Calu3 (cell line): ENCODE measurements at regions not wholly inside any gene's neighbourhood (a gene's known extent, or its start where the extent isn't known, plus 50 kb on each side); places are given as distances from the start of the nearest gene placed in this dataset.

Experiments
- BruUV-seq: library from RNA; stranded (reverse); fragments of 400-500 nt; replicated peaks from 2 replicates; lab custom pipeline; 2021; lab: Mats Ljungman, UMichigan
- CTCF ChIA-PET: fragments of 300-600 bp; sonication (Branson Sonifier 250); formaldehyde crosslinking; loops from one replicate; lab custom pipeline; 2022; ENCODE audit warnings: antibody characterized with exemption; lab: Charles Lee
- DNase-seq: peaks from one replicate; pipeline ENCODE4 v3.0.0; 2022
- H3K27ac Mint-ChIP-seq: one replicate; pipeline ENCODE4 v1.8.0; 2022; ENCODE audit warnings: mixed read lengths; ENCODE audit not compliant: unreplicated experiment
- H3K27me3 Mint-ChIP-seq: one replicate; pipeline ENCODE4 v1.8.0; 2022; ENCODE audit warnings: mixed read lengths; ENCODE audit not compliant: unreplicated experiment
- H3K36me3 Mint-ChIP-seq: one replicate; pipeline ENCODE4 v1.8.0; 2022; ENCODE audit warnings: mild to moderate bottlenecking, moderate library complexity, mixed read lengths; ENCODE audit not compliant: insufficient read depth, unreplicated experiment
- H3K4me1 Mint-ChIP-seq: one replicate; pipeline ENCODE4 v1.8.0; 2022; ENCODE audit warnings: mild to moderate bottlenecking, low read depth, mixed read lengths; ENCODE audit not compliant: unreplicated experiment
- H3K4me3 Mint-ChIP-seq: one replicate; pipeline ENCODE4 v1.8.0; 2022; ENCODE audit warnings: mild to moderate bottlenecking, low read depth, moderate library complexity, mixed read lengths; ENCODE audit not compliant: unreplicated experiment
- H3K9me3 Mint-ChIP-seq: one replicate; pipeline ENCODE4 v1.8.0; 2022; ENCODE audit warnings: low read depth, mixed read lengths; ENCODE audit not compliant: unreplicated experiment
- intact Hi-C: fragments of 100-400 bp; cut with micrococcal nuclease; formaldehyde crosslinking; loops from one replicate; pipeline ENCODE4 v1.10.0; 2022; ENCODE audit not compliant: unreplicated experiment
- TF ChIP-seq, protein P1 (sequence below): fragments of 200-600 bp; IDR thresholded peaks from one replicate; pipeline ENCODE4 v1.8.0; 2022; ENCODE audit warnings: antibody characterized with exemption; ENCODE audit not compliant: unreplicated experiment

DNA sequence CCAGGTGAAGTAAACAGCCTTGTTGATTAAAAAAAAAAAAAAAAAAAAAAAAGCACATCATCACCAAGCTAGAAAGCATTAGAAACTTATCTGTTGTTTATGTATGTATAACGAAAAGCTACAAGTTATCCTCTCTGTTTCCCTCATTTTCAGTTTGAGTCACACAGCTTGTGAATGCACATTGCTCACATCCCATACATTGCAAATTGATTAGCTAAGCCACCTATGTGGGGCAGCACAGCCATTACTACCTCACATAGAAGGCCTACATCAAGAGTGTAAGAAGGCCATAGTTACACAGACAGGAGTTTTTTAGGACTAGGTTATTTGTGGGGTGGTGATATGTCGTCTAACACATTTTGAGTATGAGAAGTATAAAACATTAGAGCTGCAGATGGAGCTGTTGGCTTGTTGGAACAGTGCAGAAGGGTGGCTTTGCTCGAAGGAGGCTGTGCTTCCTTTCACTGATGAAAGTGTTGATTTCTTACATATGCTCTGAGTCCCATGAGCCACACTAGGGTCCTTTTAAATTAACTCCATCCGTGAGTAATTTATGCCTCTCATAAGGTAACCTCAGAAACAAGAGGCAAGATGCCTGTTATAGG, 431.6 kb downstream of the GABRG1 start:
- Mint-ChIP-seq H3K36me3 (no peaks in the 10 kb centered on the region), H3K27ac (no peak overlapping the region), H3K4me1 (no peaks in the 10 kb centered on the region), H3K27me3 (no peaks in the 10 kb centered on the region), H3K9me3 (peaks cover 4% of the 10 kb centered on the region), H3K4me3 (no peak overlapping the region)
- intact Hi-C loops = no loop called here
- TF ChIP-seq, protein P1, sequence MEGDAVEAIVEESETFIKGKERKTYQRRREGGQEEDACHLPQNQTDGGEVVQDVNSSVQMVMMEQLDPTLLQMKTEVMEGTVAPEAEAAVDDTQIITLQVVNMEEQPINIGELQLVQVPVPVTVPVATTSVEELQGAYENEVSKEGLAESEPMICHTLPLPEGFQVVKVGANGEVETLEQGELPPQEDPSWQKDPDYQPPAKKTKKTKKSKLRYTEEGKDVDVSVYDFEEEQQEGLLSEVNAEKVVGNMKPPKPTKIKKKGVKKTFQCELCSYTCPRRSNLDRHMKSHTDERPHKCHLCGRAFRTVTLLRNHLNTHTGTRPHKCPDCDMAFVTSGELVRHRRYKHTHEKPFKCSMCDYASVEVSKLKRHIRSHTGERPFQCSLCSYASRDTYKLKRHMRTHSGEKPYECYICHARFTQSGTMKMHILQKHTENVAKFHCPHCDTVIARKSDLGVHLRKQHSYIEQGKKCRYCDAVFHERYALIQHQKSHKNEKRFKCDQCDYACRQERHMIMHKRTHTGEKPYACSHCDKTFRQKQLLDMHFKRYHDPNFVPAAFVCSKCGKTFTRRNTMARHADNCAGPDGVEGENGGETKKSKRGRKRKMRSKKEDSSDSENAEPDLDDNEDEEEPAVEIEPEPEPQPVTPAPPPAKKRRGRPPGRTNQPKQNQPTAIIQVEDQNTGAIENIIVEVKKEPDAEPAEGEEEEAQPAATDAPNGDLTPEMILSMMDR = no peak
- CTCF ChIA-PET = no interaction called here
- no TSS peak for BruUV-seq
- DNase-seq = no peak

DNA sequence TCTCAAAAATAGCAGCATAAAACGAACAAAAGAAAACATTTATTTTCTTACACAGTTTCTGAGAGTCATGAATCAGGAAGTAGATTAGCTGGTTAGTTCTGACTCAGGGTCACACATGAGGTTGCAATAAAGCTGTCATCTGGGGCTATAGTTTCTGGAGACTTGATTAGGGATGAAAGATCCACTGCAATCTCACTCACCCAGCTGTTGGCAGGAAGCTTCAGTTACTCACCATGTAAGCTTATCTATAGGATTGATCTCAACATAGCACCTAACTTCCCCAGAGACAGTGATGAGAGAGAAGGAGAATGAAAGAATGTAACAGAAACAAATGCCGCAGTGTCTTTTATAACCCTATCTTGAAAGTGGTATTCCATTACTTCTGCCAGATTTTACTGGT, 435.5 kb downstream of the GABRG1 start:
- no peaks in the 10 kb centered on the region for H3K36me3 Mint-ChIP-seq
- H3K9me3 Mint-ChIP-seq = peaks cover 4% of the 10 kb centered on the region
- H3K4me3 Mint-ChIP-seq = no peak overlapping the region
- TF ChIP-seq, protein P1 = no peak
- DNase-seq = no peak
- no peak overlapping the region for H3K27ac Mint-ChIP-seq
- H3K4me1 Mint-ChIP-seq = no peaks in the 10 kb centered on the region
- CTCF ChIA-PET = no interaction called here
- BruUV-seq = no TSS peak
- H3K27me3 Mint-ChIP-seq = no peaks in the 10 kb centered on the region
- intact Hi-C loops = no loop called here

DNA sequence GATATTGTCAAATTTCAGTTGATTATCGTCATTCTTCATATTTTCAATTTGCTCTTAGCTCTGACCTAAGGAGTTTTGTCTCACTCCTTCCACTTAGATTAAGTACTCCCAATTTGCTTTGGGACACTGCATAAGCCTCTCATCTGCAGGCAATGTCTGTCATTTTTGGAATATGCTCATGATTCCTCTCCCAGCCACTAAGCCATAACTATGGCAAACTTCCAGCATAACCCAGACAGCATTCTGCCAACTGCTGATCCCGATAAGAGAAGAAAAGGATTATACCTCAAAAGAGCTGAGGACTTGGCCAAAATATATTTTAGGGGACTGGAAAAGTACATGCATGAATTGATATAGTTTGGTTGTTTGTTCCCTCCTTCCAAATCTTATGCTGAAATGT, 444.4 kb downstream of the GABRG1 start:
- H3K4me3 Mint-ChIP-seq = no peak overlapping the region
- TF ChIP-seq, protein P1 = no peak
- no peaks in the 10 kb centered on the region for H3K27me3 Mint-ChIP-seq
- no peaks in the 10 kb centered on the region for H3K36me3 Mint-ChIP-seq
- no TSS peak for BruUV-seq
- H3K27ac Mint-ChIP-seq = no peak overlapping the region
- no peaks in the 10 kb centered on the region for H3K4me1 Mint-ChIP-seq
- H3K9me3 Mint-ChIP-seq = peaks cover 7% of the 10 kb centered on the region
- DNase-seq = no peak
- intact Hi-C loops = no loop called here
- CTCF ChIA-PET = no interaction called here

DNA sequence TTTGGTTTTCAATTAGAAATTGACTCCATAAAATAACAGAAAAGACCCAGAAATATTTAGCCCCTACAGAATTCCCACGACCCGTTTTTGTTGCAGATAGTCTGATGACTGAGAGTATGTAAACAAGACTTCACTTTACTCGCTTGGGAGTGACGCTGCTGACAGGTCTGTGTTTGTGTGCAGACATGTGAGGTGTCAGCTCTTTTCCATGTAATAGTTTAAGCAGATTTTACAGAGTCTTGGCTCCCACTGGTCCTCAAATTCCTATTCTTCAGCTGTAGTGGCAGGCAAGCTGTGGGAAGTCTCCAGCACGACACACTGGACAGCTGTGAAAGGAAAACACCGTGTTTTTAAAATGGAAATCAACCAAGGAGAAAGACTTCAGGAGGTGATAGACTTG, 455.7 kb downstream of the GABRG1 start:
- intact Hi-C loops = no loop called here
- Mint-ChIP-seq H3K36me3 (no peaks in the 10 kb centered on the region), H3K9me3 (no peaks in the 10 kb centered on the region), H3K27me3 (no peaks in the 10 kb centered on the region), H3K4me3 (no peak overlapping the region), H3K27ac (no peak overlapping the region), H3K4me1 (no peaks in the 10 kb centered on the region)
- TF ChIP-seq, protein P1 = no peak
- BruUV-seq = no TSS peak
- CTCF ChIA-PET = no interaction called here
- DNase-seq = no peak
